ENCODE measurements at regions not wholly inside any gene's neighbourhood (a gene's known extent, or its start where the extent isn't known, plus 50 kb on each side); places are given as distances from the start of the nearest gene placed in this dataset.

- CTCF ChIA-PET (ENCODE audit: partially characterized antibody): interaction anchor here (1.0 to 1.2 kb wide), 3 partner anchors 18 to 112 kb away, joined by 3 to 4 read pairs (median 4); no protein-coding TSS in a partner anchor
- H3K79me2 ChIP-seq (ENCODE audit: control insufficient read depth in 1 of 2, insufficient read depth in 2 of 2, low read length in 2 of 2): no peaks in the 10 kb centered on the region
- no peak overlapping the region for H4K5ac ChIP-seq (ENCODE audit: insufficient read length, low read depth, low read length)
- H3K4ac ChIP-seq (replicated peaks; ENCODE audit: insufficient read length, low read depth, low read length): no peak overlapping the region
- no peak overlapping the region for H3K4me3 ChIP-seq (ENCODE audit: extremely low read depth in 1 of 4, insufficient read depth in 2 of 4, low read depth in 3 of 4, low read length in 4 of 4)
- no peak overlapping the region for H2BK120ac ChIP-seq (replicated peaks; ENCODE audit: low read depth, low read length)
- no peak overlapping the region for H2AK5ac ChIP-seq (ENCODE audit: low read depth, low read length)
- peaks cover 0 to 8% (median 1%) of the 10 kb centered on the region in 4 experiments; a peak in 2 of 8 replicates for H3K36me3 ChIP-seq (ENCODE audit: control insufficient read depth in 2 of 4, insufficient read depth in 4 of 4, low read length in 3 of 4)
- DNase-seq (ENCODE audit: low read depth in 1 of 2, low spot score in 2 of 2): no peak
- H3K23ac ChIP-seq (ENCODE audit: insufficient read length): no peak overlapping the region
- no peaks in the 10 kb centered on the region for H3K9me3 ChIP-seq (ENCODE audit: insufficient read depth in 2 of 2, low read depth in 1 of 2, low read length in 1 of 2)
- H4K8ac ChIP-seq (ENCODE audit: extremely low read depth, insufficient read depth, low read length): no peak overlapping the region
- no peak overlapping the region for H3K18ac ChIP-seq (ENCODE audit: extremely low read depth, low read length)
- no peak overlapping the region for H3K56ac ChIP-seq (replicated peaks; ENCODE audit: insufficient read length, low read depth, low read length)
- H2AFZ ChIP-seq (ENCODE audit: low read length): no peak overlapping the region
- H4K91ac ChIP-seq (replicated peaks; ENCODE audit: insufficient read length, low read length): no peak overlapping the region
- H3K27ac ChIP-seq (ENCODE audit: low read depth, low read length): no peak overlapping the region
- no peaks in the 10 kb centered on the region for H3K27me3 ChIP-seq (replicated peaks in 1 of 4; ENCODE audit: control insufficient read depth in 3 of 4, extremely low read depth in 1 of 4, insufficient read depth in 3 of 4, low read length in 3 of 4)
- no peaks in the 10 kb centered on the region for H3K4me1 ChIP-seq (replicated peaks in 1 of 4; ENCODE audit: control insufficient read depth in 3 of 4, insufficient read depth in 4 of 4, low read length in 3 of 4)
- WGBS, 2 experiments (ENCODE audit: extremely low coverage in 1 of 2, insufficient coverage in 1 of 2, insufficient read length in 1 of 2, insufficient replicate concordance in 2 of 2, low coverage in 1 of 2, low lambda C conversion rate in 2 of 2, missing lambda C conversion rate in 1 of 2): 95% methylated on average over 6 of the region's 6 CpGs; no CpG with 5 or more reads in 1 of the 2 experiments
- H3K4me2 ChIP-seq (ENCODE audit: insufficient read depth in 1 of 2, low read depth in 2 of 2, low read length in 2 of 2): no peak overlapping the region
- peaks cover 0 to 2% of the 10 kb centered on the region in 2 experiments for H4K20me1 ChIP-seq (replicated peaks in 1 of 2; ENCODE audit: control insufficient read depth in 1 of 2, insufficient read depth in 2 of 2, low read length in 2 of 2)
- no peak for FAIRE-seq
- no peaks in the 10 kb centered on the region for H3K79me1 ChIP-seq (ENCODE audit: low read depth, low read length)
- H2BK12ac ChIP-seq (ENCODE audit: low read depth, low read length): no peak overlapping the region
- H3K9ac ChIP-seq (replicated peaks in 1 of 4; ENCODE audit: extremely low read depth in 1 of 4, low read depth in 3 of 4, low read length in 3 of 4): no peak overlapping the region
- H3K14ac ChIP-seq (ENCODE audit: insufficient read length): no peak overlapping the region
- no peaks in the 10 kb centered on the region for H3K23me2 ChIP-seq (ENCODE audit: low read depth, low read length)
- H2BK5ac ChIP-seq (ENCODE audit: low read depth, low read length): no peak overlapping the region
- H2BK20ac ChIP-seq (ENCODE audit: low read length): no peak overlapping the region
- no peak overlapping the region for H2BK15ac ChIP-seq (ENCODE audit: low read length)
- POLR2A ChIA-PET (ENCODE audit: partially characterized antibody): no interaction called here
- TF ChIP-seq KDM1A (IDR thresholded peaks at IDR 0.05; ENCODE audit: borderline replicate concordance, low read length): no peak
- no peak for TF ChIP-seq BRCA1 (IDR thresholded peaks at IDR 0.05; ENCODE audit: low read depth, low read length)
- TF ChIP-seq SP4 (IDR thresholded peaks at IDR 0.05; ENCODE audit: low read length): no peak
- no peak for TF ChIP-seq NANOG (IDR thresholded peaks at IDR 0.05; ENCODE audit: insufficient read depth, low read depth, low read length, poor library complexity, severe bottlenecking)
- TF ChIP-seq ASH2L (IDR thresholded peaks at IDR 0.05; ENCODE audit: low read length): no peak
- TF ChIP-seq SUZ12 (IDR thresholded peaks at IDR 0.05; ENCODE audit: low read length): no peak
- TF ChIP-seq CHD2 (IDR thresholded peaks at IDR 0.05; ENCODE audit: low read length): no peak
- TF ChIP-seq EZH2 (IDR thresholded peaks at IDR 0.05; ENCODE audit: low read depth, low read length, severe bottlenecking): no peak
- no peak for TF ChIP-seq POLR2AphosphoS5 (IDR thresholded peaks at IDR 0.05; ENCODE audit: low read depth, low read length)
- no peak for TF ChIP-seq CHD1 (IDR thresholded peaks at IDR 0.05; ENCODE audit: low read depth, low read length)
- TF ChIP-seq USF2 (IDR thresholded peaks at IDR 0.05; ENCODE audit: low read length): no peak
- no peak for TF ChIP-seq ATF3 (IDR thresholded peaks at IDR 0.05; ENCODE audit: insufficient read depth, low read depth, low read length)
- no peak for TF ChIP-seq SIX5 (IDR thresholded peaks at IDR 0.05; ENCODE audit: low read depth, low read length)
- TF ChIP-seq TEAD4 (IDR thresholded peaks at IDR 0.05; ENCODE audit: low read depth, low read length): no peak
- no peak for TF ChIP-seq CEBPB (IDR thresholded peaks at IDR 0.05; ENCODE audit: low read depth, low read length)
Measured at GRCh38 chr11:71055925-71056324, 196.5 kb downstream of the SHANK2 start.

Data from H1 (cell line).